ENCODE measurements at regions not wholly inside any gene's neighbourhood (a gene's known extent, or its start where the extent isn't known, plus 50 kb on each side); places are given as distances from the start of the nearest gene placed in this dataset.

DNA sequence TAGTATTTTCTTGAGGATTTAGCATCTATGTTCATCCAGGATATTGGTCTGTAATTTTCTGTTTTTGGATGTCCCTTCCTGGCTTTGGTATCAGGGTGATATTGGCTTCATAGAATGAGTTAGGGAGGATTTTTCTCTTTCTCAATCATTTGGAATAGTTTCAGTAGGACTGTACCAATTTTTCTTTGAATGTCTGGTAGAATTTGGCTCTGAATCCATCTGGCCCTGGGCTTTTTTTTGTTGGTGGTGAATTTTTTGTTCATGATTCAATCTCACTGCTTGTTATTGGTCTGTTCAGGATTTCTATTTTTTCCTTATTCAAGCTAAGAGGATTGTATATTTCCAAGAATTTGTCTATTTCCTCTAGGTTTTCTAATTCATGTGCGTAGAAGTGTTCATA is 192.7 kb downstream of the KIF20B start:
- ATAC-seq (ENCODE audit: low read depth): no peak
- peaks cover 0 to 8% (median 4%) of the 10 kb centered on the region in 3 donors for H3K9me3 ChIP-seq (ENCODE audit: control extremely low read depth in 1 of 3, control insufficient read depth in 2 of 3, insufficient read depth in 1 of 3, low read length in 2 of 3)
- H3K27ac Mint-ChIP-seq: no peak overlapping the region
- H3K36me3 ChIP-seq (replicated peaks in 1 of 2; ENCODE audit: control extremely low read depth in 1 of 2, control insufficient read depth in 1 of 2, extremely low read depth in 1 of 2, insufficient read depth in 2 of 2, low read length in 1 of 2): no peaks in the 10 kb centered on the region
- no peak overlapping the region for H3K27ac ChIP-seq (ENCODE audit: low read length in 2 of 2)
- no peak overlapping the region for H3K4me3 Mint-ChIP-seq
- H3K4me1 Mint-ChIP-seq: peaks cover 48% of the 10 kb centered on the region
- intact Hi-C loops (cut with micrococcal nuclease): no loop called here
- no peaks in the 10 kb centered on the region for H3K27me3 ChIP-seq (replicated peaks in 1 of 4; ENCODE audit: control extremely low read depth in 1 of 4, control insufficient read depth in 3 of 4, insufficient read depth in 4 of 4, low read length in 3 of 4)
- peaks cover 34 to 37% of the 10 kb centered on the region in 2 donors for H3K4me1 ChIP-seq (ENCODE audit: control insufficient read depth in 2 of 2, insufficient read depth in 2 of 2, low read length in 2 of 2)
- ChIA-PET CTCF (no interaction called here), POLR2A (no interaction called here)
- peaks cover 20% of the 10 kb centered on the region for H3K79me2 ChIP-seq (ENCODE audit: control insufficient read depth, insufficient read depth, low read length)
- no peak overlapping the region for H2AFZ ChIP-seq (ENCODE audit: insufficient read depth, low read depth, low read length, poor library complexity, severe bottlenecking)
- no peaks in the 10 kb centered on the region for H4K20me1 ChIP-seq (ENCODE audit: control insufficient read depth, insufficient read depth, low read length, poor library complexity, severe bottlenecking)
- no peak overlapping the region for H3K4me3 ChIP-seq (ENCODE audit: control extremely low read depth in 1 of 5, extremely low read depth in 1 of 5, insufficient read depth in 1 of 5, low read depth in 2 of 5, low read length in 4 of 5)
- H3K9ac ChIP-seq (ENCODE audit: low read length): no peak overlapping the region
- H3K9me3 Mint-ChIP-seq (ENCODE audit: insufficient read depth): peaks cover 2% of the 10 kb centered on the region
- no peak overlapping the region for H3K4me2 ChIP-seq (replicated peaks; ENCODE audit: low read depth, low read length, poor library complexity, severe bottlenecking)
- DNase-seq: no peak
- no peaks in the 10 kb centered on the region for H3K27me3 Mint-ChIP-seq
- WGBS (ENCODE audit: insufficient coverage): no CpG with 5 or more reads among the region's 1 CpG
- TF ChIP-seq EZH2 (IDR thresholded peaks at IDR 0.05; ENCODE audit: borderline replicate concordance, insufficient read depth, low read depth, low read length, poor library complexity, severe bottlenecking): no peak
- TF ChIP-seq, protein P1, sequence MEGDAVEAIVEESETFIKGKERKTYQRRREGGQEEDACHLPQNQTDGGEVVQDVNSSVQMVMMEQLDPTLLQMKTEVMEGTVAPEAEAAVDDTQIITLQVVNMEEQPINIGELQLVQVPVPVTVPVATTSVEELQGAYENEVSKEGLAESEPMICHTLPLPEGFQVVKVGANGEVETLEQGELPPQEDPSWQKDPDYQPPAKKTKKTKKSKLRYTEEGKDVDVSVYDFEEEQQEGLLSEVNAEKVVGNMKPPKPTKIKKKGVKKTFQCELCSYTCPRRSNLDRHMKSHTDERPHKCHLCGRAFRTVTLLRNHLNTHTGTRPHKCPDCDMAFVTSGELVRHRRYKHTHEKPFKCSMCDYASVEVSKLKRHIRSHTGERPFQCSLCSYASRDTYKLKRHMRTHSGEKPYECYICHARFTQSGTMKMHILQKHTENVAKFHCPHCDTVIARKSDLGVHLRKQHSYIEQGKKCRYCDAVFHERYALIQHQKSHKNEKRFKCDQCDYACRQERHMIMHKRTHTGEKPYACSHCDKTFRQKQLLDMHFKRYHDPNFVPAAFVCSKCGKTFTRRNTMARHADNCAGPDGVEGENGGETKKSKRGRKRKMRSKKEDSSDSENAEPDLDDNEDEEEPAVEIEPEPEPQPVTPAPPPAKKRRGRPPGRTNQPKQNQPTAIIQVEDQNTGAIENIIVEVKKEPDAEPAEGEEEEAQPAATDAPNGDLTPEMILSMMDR (IDR thresholded peaks at IDR 0.05): no peak

DNA sequence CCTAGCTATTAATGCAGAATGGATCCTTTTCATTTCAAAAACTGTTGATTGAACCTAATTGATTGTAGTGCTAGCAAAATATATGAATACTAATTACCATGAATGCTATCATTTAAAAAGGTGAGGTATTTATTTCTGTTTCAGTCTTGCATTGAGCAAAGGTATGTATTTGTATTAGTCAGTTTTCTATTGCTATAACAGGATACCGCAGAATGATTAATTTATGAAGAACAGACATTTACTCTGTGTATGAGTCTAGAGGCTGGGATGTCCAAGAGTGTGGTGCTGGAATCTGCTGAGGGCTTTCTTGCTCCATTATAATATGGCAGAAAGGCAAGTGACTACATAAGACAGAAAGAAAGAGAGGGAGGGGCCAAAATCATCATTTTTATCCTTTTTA is 199.2 kb downstream of the KIF20B start:
- Histone ChIP-seq H3K4me3 (ENCODE audit: control extremely low read depth in 1 of 5, extremely low read depth in 1 of 5, insufficient read depth in 1 of 5, low read depth in 2 of 5, low read length in 4 of 5) (no peak overlapping the region), H3K4me2 (replicated peaks; ENCODE audit: low read depth, low read length, poor library complexity, severe bottlenecking) (no peak overlapping the region), H3K36me3 (replicated peaks in 1 of 2; ENCODE audit: control extremely low read depth in 1 of 2, control insufficient read depth in 1 of 2, extremely low read depth in 1 of 2, insufficient read depth in 2 of 2, low read length in 1 of 2) (no peaks in the 10 kb centered on the region), H3K27me3 (replicated peaks in 1 of 4; ENCODE audit: control extremely low read depth in 1 of 4, control insufficient read depth in 3 of 4, insufficient read depth in 4 of 4, low read length in 3 of 4) (no peaks in the 10 kb centered on the region), H3K27ac (ENCODE audit: low read length in 2 of 2) (no peak overlapping the region), H3K9ac (ENCODE audit: low read length) (no peak overlapping the region), H3K9me3 (ENCODE audit: control extremely low read depth in 1 of 3, control insufficient read depth in 2 of 3, insufficient read depth in 1 of 3, low read length in 2 of 3) (peaks cover 0 to 8% (median 4%) of the 10 kb centered on the region in 3 donors), H2AFZ (ENCODE audit: insufficient read depth, low read depth, low read length, poor library complexity, severe bottlenecking) (no peak overlapping the region), H3K4me1 (ENCODE audit: control insufficient read depth in 2 of 2, insufficient read depth in 2 of 2, low read length in 2 of 2) (peaks cover 13 to 19% of the 10 kb centered on the region in 2 donors), H3K79me2 (ENCODE audit: control insufficient read depth, insufficient read depth, low read length) (peaks cover 23% of the 10 kb centered on the region), H4K20me1 (ENCODE audit: control insufficient read depth, insufficient read depth, low read length, poor library complexity, severe bottlenecking) (no peaks in the 10 kb centered on the region)
- H3K27me3 Mint-ChIP-seq: no peaks in the 10 kb centered on the region
- no peak for ATAC-seq (ENCODE audit: low read depth)
- no CpG with 5 or more reads among the region's 1 CpG for WGBS (ENCODE audit: insufficient coverage)
- no peak overlapping the region for H3K4me3 Mint-ChIP-seq
- ChIA-PET POLR2A (no interaction called here), CTCF (no interaction called here)
- no peak for TF ChIP-seq EZH2 (IDR thresholded peaks at IDR 0.05; ENCODE audit: borderline replicate concordance, insufficient read depth, low read depth, low read length, poor library complexity, severe bottlenecking)
- TF ChIP-seq, protein P1 (IDR thresholded peaks at IDR 0.05): no peak
- DNase-seq: no peak
- no peak overlapping the region for H3K27ac Mint-ChIP-seq
- H3K4me1 Mint-ChIP-seq: peaks cover 38% of the 10 kb centered on the region
- intact Hi-C loops (cut with micrococcal nuclease): no loop called here
- H3K9me3 Mint-ChIP-seq (ENCODE audit: insufficient read depth): no peaks in the 10 kb centered on the region

Data from B cell (primary cell).